ENCODE measurements at regions not wholly inside any gene's neighbourhood (a gene's known extent, or its start where the extent isn't known, plus 50 kb on each side); places are given as distances from the start of the nearest gene placed in this dataset.
"Not testable (repeated sequence)": the region's sequence is repeated elsewhere in the genome, so short reads cannot be mapped to it uniquely, and the experiment has no call there.

- intact Hi-C loops (cut with DNase I) = no loop called here
Measured at GRCh38 chr14:57150449-57150848, 118.3 kb downstream of the EXOC5 start.

DNA sequence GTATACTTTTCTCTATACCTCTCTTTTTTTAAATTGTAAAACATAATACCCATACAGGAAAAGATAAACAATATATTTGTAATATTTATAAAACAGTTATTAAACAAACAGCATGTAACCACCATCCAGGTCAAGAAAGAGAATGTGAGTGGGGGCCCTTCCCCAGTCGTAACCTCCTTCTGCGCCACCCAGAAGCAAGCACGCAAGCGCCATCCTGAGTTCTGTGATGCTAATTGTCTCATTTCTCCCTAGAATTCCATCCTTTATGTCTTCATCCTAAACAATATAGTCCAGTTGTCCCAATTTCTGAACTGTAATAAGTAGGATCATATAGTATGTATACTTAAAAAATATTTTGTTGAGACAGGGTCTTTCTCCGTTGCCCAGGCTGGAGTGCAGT, 129.5 kb downstream of the EXOC5 start:
- no peak for DNase-seq (ENCODE audit: low spot score)
- intact Hi-C loops (cut with DNase I) = no loop called here

More at GRCh38 chr14:57150449-57150848, 118.3 kb downstream of the EXOC5 start:
- no peak for DNase-seq (ENCODE audit: low spot score)

GRCh38 chr14:57136669-57137328, 131.9 kb downstream of the EXOC5 start:
- intact Hi-C loops (cut with DNase I) = no loop called here
- no peak for DNase-seq (ENCODE audit: low spot score)

DNA sequence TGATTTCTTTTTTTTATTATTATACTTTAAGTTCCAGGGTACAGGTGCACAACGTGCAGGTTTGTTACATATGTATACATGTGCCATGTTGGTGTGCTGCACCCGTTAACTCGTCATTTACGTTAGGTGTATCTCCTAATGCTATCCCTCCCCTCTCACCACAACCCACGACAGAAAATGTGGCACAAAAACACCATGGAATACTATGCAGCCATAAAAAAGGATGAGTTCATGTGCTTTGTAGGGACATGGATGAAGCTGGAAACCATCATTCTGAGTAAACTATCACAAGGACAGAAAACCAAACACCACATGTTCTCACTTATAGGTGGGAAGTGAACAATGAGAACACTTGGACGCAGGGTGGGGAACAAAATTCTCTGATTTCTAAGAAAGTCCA, 140.9 kb downstream of the EXOC5 start:
- DNase-seq (ENCODE audit: low spot score); intact Hi-C loops (cut with DNase I): not testable (repeated sequence)

GRCh38 chr14:57122129-57122528, 146.6 kb downstream of the EXOC5 start:
- DNase-seq (ENCODE audit: low spot score) = no peak
- intact Hi-C loops (cut with DNase I) = no loop called here

DNA sequence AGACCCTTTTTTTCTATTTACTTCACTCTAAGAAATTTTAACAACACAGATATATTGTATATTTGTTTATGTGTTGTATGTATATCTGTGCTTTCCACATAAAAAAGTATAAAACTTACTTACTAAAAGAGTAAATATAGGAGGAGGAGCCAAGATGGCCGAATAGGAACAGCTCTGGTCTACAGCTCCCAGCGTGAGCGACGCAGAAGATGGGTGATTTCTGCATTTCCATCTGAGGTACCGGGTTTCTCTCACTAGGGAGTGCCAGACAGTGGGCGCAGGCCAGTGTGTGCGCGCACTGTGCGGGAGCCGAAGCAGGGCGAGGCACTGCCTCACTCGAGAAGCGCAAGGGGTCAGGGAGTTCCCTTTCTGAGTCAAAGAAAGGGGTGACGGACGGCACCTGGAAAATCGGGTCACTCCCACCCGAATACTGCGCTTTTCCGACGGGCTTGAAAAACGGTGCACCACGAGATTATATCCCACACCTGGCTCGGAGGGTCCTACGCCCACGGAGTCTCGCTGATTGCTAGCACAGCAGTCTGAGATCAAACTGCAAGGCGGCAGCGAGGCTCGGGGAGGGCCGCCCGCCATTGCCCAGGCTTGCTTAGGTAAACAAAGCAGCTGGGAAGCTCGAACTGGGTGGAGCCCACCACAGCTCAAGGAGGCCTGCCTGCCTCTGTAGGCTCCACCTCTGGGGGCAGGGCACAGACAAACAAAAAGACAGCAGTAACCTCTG, 156.5 kb downstream of the EXOC5 start:
- DNase-seq (ENCODE audit: low spot score); intact Hi-C loops (cut with DNase I): not testable (repeated sequence)

- DNase-seq (ENCODE audit: low spot score); intact Hi-C loops (cut with DNase I): not testable (repeated sequence)
Measured at GRCh38 chr14:57110411-57110810, 158.3 kb downstream of the EXOC5 start.

GRCh38 chr14:57091030-57091608, 177.6 kb downstream of the EXOC5 start:
- DNase-seq (ENCODE audit: low spot score) = no peak
- intact Hi-C loops (cut with DNase I) = no loop called here

- no peak for DNase-seq (ENCODE audit: low spot score)
- intact Hi-C loops (cut with DNase I) = loop anchor here in 1 of 2 donors (5.0 kb wide), 1 partner anchor 853 kb away; no protein-coding TSS in a partner anchor
Measured at GRCh38 chr14:57089901-57090300, 178.8 kb downstream of the EXOC5 start.

GRCh38 chr14:57087841-57088240, 180.9 kb downstream of the EXOC5 start:
- intact Hi-C loops (cut with DNase I) = loop anchor here in 1 of 2 donors (5.0 kb wide), 1 partner anchor 851 kb away; no protein-coding TSS in a partner anchor

GRCh38 chr14:57086271-57087162, 182.2 kb downstream of the EXOC5 start:
- intact Hi-C loops (cut with DNase I) = loop anchor here in 1 of 2 donors (5.0 kb wide), 1 partner anchor 849 kb away; no protein-coding TSS in a partner anchor
- no peak for DNase-seq (ENCODE audit: low spot score)

More at GRCh38 chr14:57087841-57088240, 180.9 kb downstream of the EXOC5 start:
- DNase-seq (ENCODE audit: low spot score) = no peak

DNA sequence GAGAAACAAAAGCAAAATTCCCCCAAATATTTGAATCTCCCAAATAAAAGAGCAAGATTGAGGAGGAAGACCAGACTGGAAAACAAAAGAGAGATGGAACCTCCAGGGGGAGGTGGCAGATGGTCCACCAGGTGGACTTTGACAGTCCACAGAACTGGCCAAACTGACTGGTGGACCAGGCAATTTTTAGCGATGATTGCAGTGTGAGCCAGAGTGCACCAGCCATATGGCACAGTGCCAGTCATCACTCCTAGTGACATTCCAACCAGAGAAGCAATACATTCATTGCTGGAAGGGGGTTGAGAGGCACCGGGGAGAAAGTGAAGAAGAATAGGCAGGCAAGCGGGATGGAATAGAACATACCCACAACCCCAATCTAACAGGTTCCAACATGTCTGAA, 182.9 kb downstream of the EXOC5 start:
- no peak for DNase-seq (ENCODE audit: low spot score)
- intact Hi-C loops (cut with DNase I) = loop anchor here in 1 of 2 donors (5.0 kb wide), 1 partner anchor 848 kb away; no protein-coding TSS in a partner anchor

- intact Hi-C loops (cut with DNase I) = loop anchor here in 1 of 2 donors (5.0 kb wide), 1 partner anchor 848 kb away; no protein-coding TSS in a partner anchor
- DNase-seq (ENCODE audit: low spot score) = no peak
Measured at GRCh38 chr14:57085043-57085442, 183.7 kb downstream of the EXOC5 start.

GRCh38 chr14:57080691-57081090, 188.0 kb downstream of the EXOC5 start:
- intact Hi-C loops (cut with DNase I) = no loop called here
- DNase-seq (ENCODE audit: low spot score) = no peak

DNA sequence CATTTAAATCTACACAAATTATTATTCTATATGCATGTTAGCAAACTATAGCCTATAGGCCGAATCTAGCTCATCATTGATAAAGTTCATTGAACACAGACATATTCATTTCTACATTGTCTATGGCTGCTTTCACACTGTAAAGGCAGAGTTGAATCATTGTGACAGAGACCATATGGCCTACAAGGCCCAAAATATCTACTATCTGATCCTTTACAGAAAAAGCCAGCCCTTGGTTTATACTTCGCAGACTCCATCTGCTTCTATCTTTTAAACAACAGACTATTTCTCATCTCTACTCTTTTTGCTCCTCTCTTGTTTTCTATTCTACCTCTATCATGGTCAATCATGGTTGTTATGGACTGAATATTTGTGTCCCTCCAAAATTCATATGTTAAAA, 190.7 kb downstream of the EXOC5 start:
- DNase-seq (ENCODE audit: low spot score) = no peak

DNA sequence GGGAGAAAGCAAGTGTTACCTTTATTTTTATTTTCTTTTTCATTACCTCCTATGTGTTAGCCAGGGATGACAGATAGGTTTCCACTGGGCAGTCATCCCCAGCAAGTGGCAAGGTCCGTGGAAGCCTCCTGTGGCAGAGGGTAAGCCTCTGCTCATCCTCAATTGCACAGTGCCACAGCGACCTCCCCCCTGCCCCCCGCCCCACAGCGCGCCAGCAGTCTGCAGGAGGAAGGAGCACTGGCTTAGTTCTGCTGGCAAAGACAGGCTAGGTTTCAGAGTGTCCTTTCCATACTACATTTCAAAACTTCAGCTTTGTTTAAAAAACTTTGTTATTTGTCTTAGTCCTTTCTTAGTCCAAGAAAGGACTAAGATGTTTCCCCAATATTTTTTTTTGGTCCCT, 194.7 kb downstream of the EXOC5 start:
- intact Hi-C loops (cut with DNase I) = no loop called here
- DNase-seq (ENCODE audit: low spot score) = no peak

More for the DNA sequence above, 190.7 kb downstream of the EXOC5 start:
- intact Hi-C loops (cut with DNase I) = no loop called here

DNA sequence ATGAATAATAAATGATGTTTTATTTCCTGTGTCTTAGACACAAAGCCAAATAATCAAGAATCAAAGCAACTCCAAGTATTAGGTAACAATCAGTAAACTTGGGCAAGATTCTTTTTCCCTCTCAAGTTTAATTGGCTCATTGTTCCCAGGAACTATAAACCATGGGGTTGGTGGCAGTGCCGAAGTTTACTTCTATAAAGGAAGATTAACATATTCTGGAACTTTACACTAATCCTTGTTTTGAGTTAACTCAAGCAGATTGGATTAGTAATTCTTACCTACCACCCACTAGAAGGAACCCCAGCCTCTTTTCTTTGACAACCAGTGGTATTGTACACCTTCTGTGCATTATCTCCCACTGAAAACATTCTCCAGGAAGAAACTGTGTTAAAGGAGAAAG, 197.1 kb downstream of the EXOC5 start:
- intact Hi-C loops (cut with DNase I) = no loop called here
- no peak for DNase-seq (ENCODE audit: low spot score)

DNA sequence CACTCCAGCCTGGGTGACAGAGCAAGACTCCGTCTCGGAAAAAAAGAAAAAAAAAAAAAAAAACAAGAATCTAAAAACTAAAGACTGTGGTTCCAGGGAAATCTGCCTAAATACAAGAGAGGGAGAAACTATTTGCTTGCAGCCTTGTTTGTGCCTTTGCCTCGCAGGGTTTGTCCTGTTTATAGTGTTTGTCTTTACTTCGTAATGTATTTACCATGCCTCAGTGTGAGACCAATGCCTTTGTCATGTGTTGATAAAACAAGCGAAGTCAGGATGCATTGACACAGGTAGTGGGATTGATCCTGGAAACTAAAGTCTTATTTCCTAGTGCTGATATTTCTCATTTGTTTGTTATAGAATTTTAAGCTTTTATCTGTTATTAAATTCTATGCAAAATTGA, 199.0 kb downstream of the EXOC5 start:
- intact Hi-C loops (cut with DNase I) = no loop called here
- no peak for DNase-seq (ENCODE audit: low spot score)

- DNase-seq (ENCODE audit: low spot score) = no peak
- intact Hi-C loops (cut with DNase I) = no loop called here
Measured at GRCh38 chr14:57068511-57068910, 200.2 kb downstream of the EXOC5 start.
